H9 (cell line): ENCODE measurements at regions not wholly inside any gene's neighbourhood (a gene's known extent, or its start where the extent isn't known, plus 50 kb on each side); places are given as distances from the start of the nearest gene placed in this dataset.

Source experiments
- DNase-seq: peaks from one replicate; pipeline ENCODE4 v3.0.0-alpha.2; 2017
- H2AFZ ChIP-seq: one replicate; pipeline ENCODE4 v1.6.1; 2013; ENCODE audit warnings: mild to moderate bottlenecking, low read length, control low read depth, moderate library complexity
- H2AK5ac ChIP-seq: 2 replicates; pipeline ENCODE4 v1.6.1; 2013; ENCODE audit warnings: low read length, control low read depth, mixed read lengths; ENCODE audit not compliant: insufficient read length
- H2BK120ac ChIP-seq: one replicate; pipeline ENCODE4 v1.6.1; 2013; ENCODE audit warnings: low read depth, mild to moderate bottlenecking, low read length, control low read depth, inconsistent platforms; ENCODE audit not compliant: poor library complexity, severe bottlenecking
- H2BK12ac ChIP-seq: 2 replicates; pipeline ENCODE4 v1.6.1; 2013; ENCODE audit warnings: low read length, control low read depth, mixed read lengths, low read depth; ENCODE audit not compliant: insufficient read length
- H2BK15ac ChIP-seq: 2 replicates; pipeline ENCODE4 v1.6.1; 2013; ENCODE audit warnings: low read depth, low read length, control low read depth
- H2BK20ac ChIP-seq: one replicate; pipeline ENCODE4 v1.6.1; 2013; ENCODE audit warnings: low read depth, mild to moderate bottlenecking, low read length, control low read depth, inconsistent platforms; ENCODE audit not compliant: poor library complexity, severe bottlenecking
- H2BK5ac ChIP-seq: 2 replicates; pipeline ENCODE4 v1.6.1; 2013; ENCODE audit warnings: low read length, control low read depth, mixed read lengths; ENCODE audit not compliant: insufficient read length
- H3K14ac ChIP-seq: 2 replicates; pipeline ENCODE4 v1.6.1; 2013; ENCODE audit warnings: low read length, control low read depth; ENCODE audit not compliant: insufficient read depth
- H3K18ac ChIP-seq: 2 replicates; pipeline ENCODE4 v1.6.1; 2013; ENCODE audit warnings: low read depth, mild to moderate bottlenecking, mixed read lengths, low read length, control low read depth; ENCODE audit not compliant: insufficient read length
- H3K23ac ChIP-seq: 2 replicates; pipeline ENCODE4 v1.6.1; 2013; ENCODE audit warnings: low read length, control low read depth, mixed read lengths, low read depth; ENCODE audit not compliant: insufficient read length
- H3K23me2 ChIP-seq: 2 replicates; pipeline ENCODE4 v1.6.1; 2013; ENCODE audit warnings: low read depth, mild to moderate bottlenecking, mixed read lengths, low read length, control low read depth; ENCODE audit not compliant: insufficient read length, poor library complexity, severe bottlenecking
- H3K27ac ChIP-seq: 2 replicates; pipeline ENCODE4 v1.5.1; 2013; ENCODE audit warnings: low read length, control low read depth, mixed read lengths, low read depth; ENCODE audit not compliant: insufficient read length
- H3K27me3 ChIP-seq: 2 replicates; pipeline ENCODE4 v1.6.1; 2013; ENCODE audit warnings: low read length, control low read depth, inconsistent platforms; ENCODE audit not compliant: insufficient read depth
- H3K4ac ChIP-seq: 2 replicates; pipeline ENCODE4 v1.6.1; 2013; ENCODE audit warnings: low read depth, mild to moderate bottlenecking, control low read depth, inconsistent platforms, low read length, moderate library complexity
- H3K4me1 ChIP-seq: 2 replicates; pipeline ENCODE4 v1.6.1; 2013; ENCODE audit warnings: low read length, control low read depth, inconsistent platforms; ENCODE audit not compliant: insufficient read depth
- H3K4me2 ChIP-seq: 2 replicates; pipeline ENCODE4 v1.6.1; 2013; ENCODE audit warnings: low read length, control low read depth, mixed read lengths; ENCODE audit not compliant: insufficient read length, insufficient read depth
- H3K56ac ChIP-seq: 2 replicates; pipeline ENCODE4 v1.6.1; 2013; ENCODE audit warnings: low read depth, mild to moderate bottlenecking, mixed read lengths, low read length, control low read depth; ENCODE audit not compliant: insufficient read length
- H3K79me1 ChIP-seq: 2 replicates; pipeline ENCODE4 v1.6.1; 2013; ENCODE audit warnings: low read depth, mild to moderate bottlenecking, moderate library complexity, low read length, control low read depth, inconsistent platforms; ENCODE audit not compliant: insufficient read depth, poor library complexity, severe bottlenecking
- H3K79me2 ChIP-seq: 2 replicates; pipeline ENCODE4 v1.6.1; 2013; ENCODE audit warnings: low read length, control low read depth, inconsistent platforms; ENCODE audit not compliant: insufficient read depth
- H3K9ac ChIP-seq: 2 replicates; pipeline ENCODE4 v1.6.1; 2013; ENCODE audit warnings: low read length, control low read depth, mixed read lengths; ENCODE audit not compliant: insufficient read length; ENCODE audit errors: extremely low read depth
- H3K9me3 ChIP-seq: one replicate; pipeline ENCODE4 v1.6.1; 2013; ENCODE audit warnings: low read depth, low read length, inconsistent platforms; ENCODE audit not compliant: control insufficient read depth
- H3T11ph ChIP-seq: one replicate; pipeline ENCODE4 v1.6.1; 2013; ENCODE audit warnings: mild to moderate bottlenecking, low read length, control low read depth, inconsistent platforms
- H4K20me1 ChIP-seq: one replicate; pipeline ENCODE4 v1.6.1; 2013; ENCODE audit not compliant: control insufficient read depth, insufficient read length, insufficient read depth
- H4K5ac ChIP-seq: 2 replicates; pipeline ENCODE4 v1.6.1; 2013; ENCODE audit warnings: low read depth, mild to moderate bottlenecking, mixed read lengths, low read length, control low read depth; ENCODE audit not compliant: insufficient read length
- H4K8ac ChIP-seq: replicated peaks from 2 replicates; pipeline ENCODE4 v1.6.1; 2013; ENCODE audit warnings: low read length, control low read depth, mixed read lengths, low read depth; ENCODE audit not compliant: insufficient read length
- H4K91ac ChIP-seq: 2 replicates; pipeline ENCODE4 v1.6.1; 2013; ENCODE audit warnings: low read depth, mild to moderate bottlenecking, moderate library complexity, mixed read lengths, low read length, control low read depth; ENCODE audit not compliant: insufficient read length
- H3K27ac Mint-ChIP-seq, 3 experiments: 2 replicates in 2 of 3; 3 replicates in 1 of 3; pipeline ENCODE4 v1.8.0; 2020 to 2021; ENCODE audit warnings: mixed read lengths in 3 of 3, mild to moderate bottlenecking in 1 of 3, moderate library complexity in 1 of 3
- H3K27me3 Mint-ChIP-seq: 2 replicates; pipeline ENCODE4 v1.8.0; 2021; ENCODE audit warnings: low read depth, mild to moderate bottlenecking, moderate library complexity, mixed read lengths
- H3K36me3 Mint-ChIP-seq, 3 experiments: 2 replicates in 2 of 3; 3 replicates in 1 of 3; pipeline ENCODE4 v1.8.0; 2020 to 2021; ENCODE audit warnings: low read depth in 3 of 3, mixed read lengths in 3 of 3; ENCODE audit not compliant: insufficient read depth in 1 of 3
- H3K4me1 Mint-ChIP-seq, 2 experiments: 2 replicates each; pipeline ENCODE4 v1.8.0; 2020; ENCODE audit warnings: mixed read lengths in 2 of 2
- H3K4me3 Mint-ChIP-seq, 2 experiments: 2 replicates in 1 of 2; 3 replicates in 1 of 2; pipeline ENCODE4 v1.8.0; 2020 to 2021; ENCODE audit warnings: mild to moderate bottlenecking in 2 of 2, mixed read lengths in 2 of 2, moderate library complexity in 1 of 2
- H3K9me3 Mint-ChIP-seq, 2 experiments: 2 replicates in 1 of 2; 3 replicates in 1 of 2; pipeline ENCODE4 v1.8.0; 2020; ENCODE audit warnings: mild to moderate bottlenecking in 2 of 2, mixed read lengths in 2 of 2, moderate library complexity in 1 of 2
- WGBS: extraction: QIAGEN DNeasy Blood & Tissue Kit; methylation state at CpG from one replicate; pipeline ENCODE4 v1.1.7; 2013; ENCODE audit warnings: missing lambda C conversion rate, low lambda C conversion rate, mixed read lengths; ENCODE audit not compliant: insufficient read length; ENCODE audit errors: extremely low coverage; 5-methylcytosine and 5-hydroxymethylcytosine counted together
- TF ChIP-seq, protein P1 (sequence below): fragments of 200-600 bp; sonication (generic); conservative IDR thresholded peaks from 3 replicates; pipeline ENCODE4 v1.8.0; 2021; ENCODE audit warnings: antibody characterized with exemption, mild to moderate bottlenecking

DNA sequence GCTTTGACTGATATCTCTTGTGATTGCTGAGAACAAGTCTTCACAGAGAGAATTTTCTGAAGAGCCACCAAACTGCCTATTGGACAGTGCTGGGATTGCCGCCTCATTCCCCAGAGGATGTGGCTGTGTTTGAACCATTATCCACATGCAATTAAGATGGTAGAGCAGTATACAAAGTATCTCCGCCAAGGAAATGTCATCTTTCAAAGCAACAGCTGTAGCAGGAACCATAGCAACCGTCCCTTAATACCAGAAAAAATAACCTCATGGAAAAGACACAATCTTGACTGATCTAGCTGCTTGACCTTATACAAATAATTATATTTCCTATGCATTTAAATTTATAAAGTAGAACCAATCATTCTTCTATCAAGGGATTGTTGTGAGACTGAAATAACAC lies 772.6 kb upstream of the FAM98A start:
- no peak overlapping the region for H2AFZ ChIP-seq
- H2AK5ac ChIP-seq: no peak overlapping the region
- H3K23me2 ChIP-seq: no peaks in the 10 kb centered on the region
- no peak overlapping the region for H3T11ph ChIP-seq
- no peaks in the 10 kb centered on the region for H3K79me2 ChIP-seq
- H4K91ac ChIP-seq: no peak overlapping the region
- Mint-ChIP-seq H3K9me3 (no peaks in the 10 kb centered on the region), H3K4me3 (no peak overlapping the region), H3K27me3 (no peaks in the 10 kb centered on the region; the same call in 1 of the 2 replicates), H3K4me1 (peaks cover 23 to 29% of the 10 kb centered on the region in 2 experiments), H3K36me3 (no peaks in the 10 kb centered on the region; a peak in 1 of 7 replicates), H3K27ac (no peak overlapping the region)
- H3K27me3 ChIP-seq: no peaks in the 10 kb centered on the region
- no peaks in the 10 kb centered on the region for H3K4me1 ChIP-seq
- H4K5ac ChIP-seq: no peak overlapping the region
- no peaks in the 10 kb centered on the region for H4K20me1 ChIP-seq
- H3K9me3 ChIP-seq: no peaks in the 10 kb centered on the region
- H2BK5ac ChIP-seq: no peak overlapping the region
- H3K23ac ChIP-seq: no peak overlapping the region
- H2BK12ac ChIP-seq: no peak overlapping the region
- H3K79me1 ChIP-seq: no peaks in the 10 kb centered on the region
- H3K4me2 ChIP-seq: no peak overlapping the region
- no peak overlapping the region for H3K4ac ChIP-seq
- H3K9ac ChIP-seq: no peak overlapping the region
- WGBS: no CpG with 5 or more reads among the region's 3 CpGs
- no peak overlapping the region for H3K18ac ChIP-seq
- H3K27ac ChIP-seq: no peak overlapping the region
- no peak for DNase-seq
- H4K8ac ChIP-seq: no peak overlapping the region
- H2BK120ac ChIP-seq: no peak overlapping the region
- H3K14ac ChIP-seq: no peak overlapping the region
- TF ChIP-seq, protein P1, sequence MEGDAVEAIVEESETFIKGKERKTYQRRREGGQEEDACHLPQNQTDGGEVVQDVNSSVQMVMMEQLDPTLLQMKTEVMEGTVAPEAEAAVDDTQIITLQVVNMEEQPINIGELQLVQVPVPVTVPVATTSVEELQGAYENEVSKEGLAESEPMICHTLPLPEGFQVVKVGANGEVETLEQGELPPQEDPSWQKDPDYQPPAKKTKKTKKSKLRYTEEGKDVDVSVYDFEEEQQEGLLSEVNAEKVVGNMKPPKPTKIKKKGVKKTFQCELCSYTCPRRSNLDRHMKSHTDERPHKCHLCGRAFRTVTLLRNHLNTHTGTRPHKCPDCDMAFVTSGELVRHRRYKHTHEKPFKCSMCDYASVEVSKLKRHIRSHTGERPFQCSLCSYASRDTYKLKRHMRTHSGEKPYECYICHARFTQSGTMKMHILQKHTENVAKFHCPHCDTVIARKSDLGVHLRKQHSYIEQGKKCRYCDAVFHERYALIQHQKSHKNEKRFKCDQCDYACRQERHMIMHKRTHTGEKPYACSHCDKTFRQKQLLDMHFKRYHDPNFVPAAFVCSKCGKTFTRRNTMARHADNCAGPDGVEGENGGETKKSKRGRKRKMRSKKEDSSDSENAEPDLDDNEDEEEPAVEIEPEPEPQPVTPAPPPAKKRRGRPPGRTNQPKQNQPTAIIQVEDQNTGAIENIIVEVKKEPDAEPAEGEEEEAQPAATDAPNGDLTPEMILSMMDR: no peak
- H2BK20ac ChIP-seq: no peak overlapping the region
- no peak overlapping the region for H3K56ac ChIP-seq
- no peak overlapping the region for H2BK15ac ChIP-seq
